Suprapubic skin (tissue), 4 donors: ENCODE measurements at regions not wholly inside any gene's neighbourhood (a gene's known extent, or its start where the extent isn't known, plus 50 kb on each side); places are given as distances from the start of the nearest gene placed in this dataset.

ENCODE experiments used
- DNase-seq, 2 donors: peaks; one replicate each; pipeline ENCODE4 v3.0.0-alpha.2; 2019; ENCODE audit warnings: low spot score in 2 of 2
- H3K27ac ChIP-seq: fragments of 200-600 bp; sonication (generic); one replicate; pipeline ENCODE4 v1.5.1; 2019
- H3K27me3 ChIP-seq: fragments of 200-600 bp; sonication (generic); one replicate; pipeline ENCODE4 v1.5.1; 2019
- H3K36me3 ChIP-seq: fragments of 200-600 bp; sonication (generic); one replicate; pipeline ENCODE4 v1.5.1; 2019
- H3K4me1 ChIP-seq: fragments of 200-600 bp; sonication (generic); one replicate; pipeline ENCODE4 v1.5.1; 2019
- H3K4me3 ChIP-seq: fragments of 200-600 bp; sonication (generic); one replicate; pipeline ENCODE4 v1.5.1; 2019; ENCODE audit warnings: mild to moderate bottlenecking
- H3K9me3 ChIP-seq: fragments of 200-600 bp; sonication (generic); one replicate; pipeline ENCODE4 v1.5.1; 2019
- CTCF ChIP-seq, 2 donors: fragments of 200-600 bp in 1 of 2; fragments of 450-650 bp in 1 of 2; sonication (generic) in 1 of 2; IDR thresholded peaks; one replicate each; pipeline ENCODE4 v1.5.1; 2016 to 2019; ENCODE audit warnings: antibody characterized with exemption in 2 of 2, mild to moderate bottlenecking in 1 of 2, moderate library complexity in 1 of 2
- EP300 ChIP-seq: sonication (generic); formaldehyde crosslinking; IDR thresholded peaks from one replicate; pipeline ENCODE4 v1.6.1; 2017; ENCODE audit warnings: antibody characterized with exemption
- POLR2A ChIP-seq, 2 donors: fragments of 450-650 bp; IDR thresholded peaks; one replicate each; pipeline ENCODE4 v1.6.1; 2017; ENCODE audit warnings: antibody characterized with exemption in 2 of 2, mild to moderate bottlenecking in 2 of 2, moderate library complexity in 2 of 2
- POLR2AphosphoS5 ChIP-seq, 3 donors: sonication (generic); formaldehyde crosslinking; IDR thresholded peaks; one replicate each; pipeline ENCODE4 v1.6.1; 2017; ENCODE audit warnings: antibody characterized with exemption in 3 of 3
- WGBS: methylation state at CpG from one replicate; pipeline ENCODE4 v1.1.5; 2018; 5-methylcytosine and 5-hydroxymethylcytosine counted together

- Histone ChIP-seq H3K36me3 (no peaks in the 10 kb centered on the region), H3K27me3 (peaks cover 4% of the 10 kb centered on the region), H3K27ac (no peak overlapping the region), H3K4me1 (no peaks in the 10 kb centered on the region), H3K9me3 (no peaks in the 10 kb centered on the region), H3K4me3 (no peak overlapping the region)
- no peak for DNase-seq
- WGBS, result 77% methylated on average over 3 of the region's 3 CpGs
- TF ChIP-seq EP300 (no peak), POLR2AphosphoS5 (IDR thresholded peaks at IDR 0.05) (no peak), CTCF (IDR thresholded peaks at IDR 0.05) (no peak), POLR2A (IDR thresholded peaks at IDR 0.05) (no peak)
These were observed 175.1 kb downstream of the LINC00237 start for GRCh38 chr20:20931024-20931423.

- H3K36me3 ChIP-seq, result no peaks in the 10 kb centered on the region
- 68% methylated on average over 1 of the region's 1 CpG for WGBS
- TF ChIP-seq POLR2AphosphoS5 (IDR thresholded peaks at IDR 0.05) (no peak), EP300 (no peak), POLR2A (IDR thresholded peaks at IDR 0.05) (no peak), CTCF (IDR thresholded peaks at IDR 0.05) (no peak)
- no peaks in the 10 kb centered on the region for H3K9me3 ChIP-seq
- H3K4me1 ChIP-seq, result no peaks in the 10 kb centered on the region
- no peak for DNase-seq
- H3K27ac ChIP-seq, result no peak overlapping the region
- peaks cover 4% of the 10 kb centered on the region for H3K27me3 ChIP-seq
- H3K4me3 ChIP-seq, result no peak overlapping the region
These were observed 175.7 kb downstream of the LINC00237 start for GRCh38 chr20:20930500-20930899.

GRCh38 chr20:20929341-20929740 lies 176.8 kb downstream of the LINC00237 start:
- no peak overlapping the region for H3K4me3 ChIP-seq
- no peaks in the 10 kb centered on the region for H3K4me1 ChIP-seq
- H3K27ac ChIP-seq, result no peak overlapping the region
- TF ChIP-seq CTCF (IDR thresholded peaks at IDR 0.05) (no peak), POLR2AphosphoS5 (IDR thresholded peaks at IDR 0.05) (no peak), POLR2A (IDR thresholded peaks at IDR 0.05) (no peak), EP300 (no peak)
- peaks cover 4% of the 10 kb centered on the region for H3K27me3 ChIP-seq
- no peaks in the 10 kb centered on the region for H3K9me3 ChIP-seq
- no peak for DNase-seq
- H3K36me3 ChIP-seq, result no peaks in the 10 kb centered on the region
- WGBS, result 56% methylated on average over 5 of the region's 5 CpGs

GRCh38 chr20:20926222-20926905 lies 179.8 kb downstream of the LINC00237 start:
- 58% methylated on average over 8 of the region's 8 CpGs for WGBS
- Histone ChIP-seq H3K27me3 (no peaks in the 10 kb centered on the region), H3K27ac (no peak overlapping the region), H3K4me1 (no peaks in the 10 kb centered on the region), H3K9me3 (no peaks in the 10 kb centered on the region), H3K36me3 (no peaks in the 10 kb centered on the region), H3K4me3 (no peak overlapping the region)
- DNase-seq, result no peak
- TF ChIP-seq POLR2AphosphoS5 (IDR thresholded peaks at IDR 0.05), result no peak
- TF ChIP-seq POLR2A (IDR thresholded peaks at IDR 0.05), result no peak
- TF ChIP-seq CTCF (IDR thresholded peaks at IDR 0.05), result no peak
- no peak for TF ChIP-seq EP300

- Histone ChIP-seq H3K27ac (no peak overlapping the region), H3K36me3 (no peaks in the 10 kb centered on the region), H3K4me3 (no peak overlapping the region), H3K27me3 (no peaks in the 10 kb centered on the region), H3K9me3 (peaks cover 5% of the 10 kb centered on the region), H3K4me1 (no peaks in the 10 kb centered on the region)
- no peak for DNase-seq
- WGBS, result 76% methylated on average over 5 of the region's 5 CpGs
- no peak for TF ChIP-seq EP300
- no peak for TF ChIP-seq CTCF (IDR thresholded peaks at IDR 0.05)
- TF ChIP-seq POLR2AphosphoS5 (IDR thresholded peaks at IDR 0.05), result no peak
- no peak for TF ChIP-seq POLR2A (IDR thresholded peaks at IDR 0.05)
These were observed 185.7 kb downstream of the LINC00237 start for GRCh38 chr20:20920433-20920832.
